IgD-negative memory B cell (primary cell): ENCODE measurements at regions not wholly inside any gene's neighbourhood (a gene's known extent, or its start where the extent isn't known, plus 50 kb on each side); places are given as distances from the start of the nearest gene placed in this dataset.

Experiments used
- H3K27ac Mint-ChIP-seq, 3 donors: one replicate each; pipeline ENCODE4 v1.8.0; 2020 to 2022; ENCODE audit warnings: mild to moderate bottlenecking in 3 of 3, mixed read lengths in 3 of 3, moderate library complexity in 1 of 3
- H3K27me3 Mint-ChIP-seq: one replicate; pipeline ENCODE4 v1.8.0; 2021; ENCODE audit warnings: mixed read lengths
- H3K36me3 Mint-ChIP-seq: one replicate; pipeline ENCODE4 v1.8.0; 2020; ENCODE audit warnings: mild to moderate bottlenecking, mixed read lengths
- H3K4me1 Mint-ChIP-seq, 3 donors: one replicate each; pipeline ENCODE4 v1.8.0; 2020 to 2022; ENCODE audit warnings: mixed read lengths in 3 of 3, mild to moderate bottlenecking in 1 of 3
- H3K4me3 Mint-ChIP-seq, 4 donors: one replicate each; pipeline ENCODE4 v1.8.0; 2020 to 2022; ENCODE audit warnings: mild to moderate bottlenecking in 4 of 4, mixed read lengths in 4 of 4, moderate library complexity in 3 of 4
- H3K9me3 Mint-ChIP-seq, 3 donors: one replicate each; pipeline ENCODE4 v1.8.0; 2020 to 2021; ENCODE audit warnings: mixed read lengths in 3 of 3, mild to moderate bottlenecking in 1 of 3

DNA sequence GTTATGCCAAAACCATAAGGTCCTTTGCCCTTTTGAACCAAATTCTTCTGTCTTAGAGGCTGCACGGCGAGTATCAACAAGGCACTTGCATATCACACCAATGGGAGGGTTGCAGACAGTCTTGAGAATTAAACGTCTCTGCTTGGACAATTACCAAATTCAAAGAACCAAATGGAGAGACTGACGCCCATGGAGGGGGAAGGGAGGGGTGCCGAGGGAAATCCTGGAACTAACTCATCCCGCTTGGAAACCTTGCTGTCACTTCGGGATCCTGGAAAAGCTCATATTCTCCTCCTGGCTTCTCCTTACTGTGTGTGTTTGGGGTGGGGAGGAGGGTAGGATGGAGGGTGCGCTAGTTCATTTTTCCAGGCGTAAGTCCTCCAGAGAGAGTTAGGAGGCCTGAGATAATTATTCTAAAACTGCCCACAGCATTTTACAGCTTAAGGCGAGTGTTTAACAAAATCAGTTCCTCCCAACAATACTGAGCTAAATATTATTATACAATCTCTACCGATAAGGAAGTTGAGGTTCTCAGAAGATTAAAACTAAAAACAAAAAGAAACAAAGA lies 425.1 kb downstream of the TSHZ3 start:
- no peak overlapping the region for H3K27ac Mint-ChIP-seq
- H3K4me1 Mint-ChIP-seq = peaks cover 0 to 2% (median 0%) of the 10 kb centered on the region in 3 donors

DNA sequence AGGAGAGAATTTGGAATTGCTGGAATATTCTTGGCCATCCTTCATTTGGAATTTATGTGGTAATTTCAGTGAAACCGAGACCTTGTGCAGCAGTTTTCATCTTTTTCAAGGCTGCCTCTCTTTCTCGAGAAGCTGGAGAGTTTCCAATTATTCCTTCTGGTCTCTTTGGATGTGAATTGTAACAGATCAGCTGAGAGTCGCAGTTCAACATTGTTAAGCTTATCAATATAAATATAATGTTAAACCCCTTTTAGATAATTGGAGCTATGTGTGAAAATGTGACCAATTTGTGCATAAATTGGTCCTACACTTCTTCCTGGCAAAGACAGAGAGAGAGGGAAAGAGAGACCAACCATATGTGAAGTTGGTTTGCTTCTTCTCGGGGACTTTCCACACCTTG lies 425.6 kb downstream of the TSHZ3 start:
- no peaks in the 10 kb centered on the region for H3K36me3 Mint-ChIP-seq
- no peak overlapping the region for H3K4me3 Mint-ChIP-seq
- peaks cover 0 to 2% (median 0%) of the 10 kb centered on the region in 3 donors for H3K4me1 Mint-ChIP-seq
- no peak overlapping the region for H3K27ac Mint-ChIP-seq
- H3K9me3 Mint-ChIP-seq = peaks cover 3 to 28% (median 6%) of the 10 kb centered on the region in 3 donors
- no peaks in the 10 kb centered on the region for H3K27me3 Mint-ChIP-seq

More for the DNA sequence above, 425.1 kb downstream of the TSHZ3 start:
- Mint-ChIP-seq H3K27me3 (no peaks in the 10 kb centered on the region), H3K36me3 (no peaks in the 10 kb centered on the region), H3K9me3 (peaks cover 4 to 27% (median 6%) of the 10 kb centered on the region in 3 donors), H3K4me3 (no peak overlapping the region)

DNA sequence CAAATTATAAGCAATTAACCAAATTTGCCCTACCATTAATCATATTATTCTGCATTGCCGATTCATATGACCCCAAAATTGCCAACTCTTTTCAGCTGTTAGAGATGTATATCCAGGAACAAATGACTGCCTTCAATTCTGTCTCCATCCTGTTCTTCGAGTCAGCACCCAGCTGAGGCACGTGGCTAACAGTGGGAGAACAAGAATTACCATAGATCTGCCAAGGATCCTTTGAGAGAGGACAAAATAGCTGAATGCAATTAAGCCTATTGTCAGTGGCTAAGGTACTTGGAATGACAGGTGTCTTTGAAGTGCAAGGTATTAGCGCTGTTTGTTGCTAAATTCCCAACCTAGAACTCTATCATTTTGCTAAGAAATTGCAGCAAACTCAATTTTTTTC lies 426.1 kb downstream of the TSHZ3 start:
- H3K36me3 Mint-ChIP-seq = no peaks in the 10 kb centered on the region
- no peak overlapping the region for H3K27ac Mint-ChIP-seq
- H3K4me1 Mint-ChIP-seq = peaks cover 0 to 2% (median 0%) of the 10 kb centered on the region in 3 donors
- H3K4me3 Mint-ChIP-seq = no peak overlapping the region
- H3K27me3 Mint-ChIP-seq = no peaks in the 10 kb centered on the region
- peaks cover 6 to 23% (median 6%) of the 10 kb centered on the region in 3 donors for H3K9me3 Mint-ChIP-seq

DNA sequence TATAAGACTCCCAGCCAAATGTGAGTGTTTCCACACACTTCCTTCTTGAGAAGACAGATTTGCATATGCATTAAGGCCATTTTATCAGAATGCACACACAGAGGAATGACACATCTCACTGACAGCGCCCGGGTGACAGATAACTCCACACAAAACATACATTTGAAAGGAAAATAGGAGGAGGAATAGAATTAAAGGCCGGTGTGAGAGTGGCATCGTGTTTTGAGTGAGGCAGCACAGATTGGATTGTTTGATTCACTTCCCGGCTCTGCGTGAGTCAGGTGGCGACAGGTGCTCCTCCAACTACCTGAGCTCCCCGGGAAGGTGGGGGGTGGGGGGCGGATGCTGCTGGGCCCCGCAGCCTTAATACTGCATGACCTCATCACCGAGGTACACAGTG lies 429.0 kb downstream of the TSHZ3 start:
- peaks cover 0 to 2% (median 0%) of the 10 kb centered on the region in 3 donors for H3K4me1 Mint-ChIP-seq
- no peak overlapping the region for H3K4me3 Mint-ChIP-seq
- no peaks in the 10 kb centered on the region for H3K36me3 Mint-ChIP-seq
- H3K27ac Mint-ChIP-seq = no peak overlapping the region
- no peaks in the 10 kb centered on the region for H3K27me3 Mint-ChIP-seq
- peaks cover 4 to 12% (median 6%) of the 10 kb centered on the region in 3 donors for H3K9me3 Mint-ChIP-seq

DNA sequence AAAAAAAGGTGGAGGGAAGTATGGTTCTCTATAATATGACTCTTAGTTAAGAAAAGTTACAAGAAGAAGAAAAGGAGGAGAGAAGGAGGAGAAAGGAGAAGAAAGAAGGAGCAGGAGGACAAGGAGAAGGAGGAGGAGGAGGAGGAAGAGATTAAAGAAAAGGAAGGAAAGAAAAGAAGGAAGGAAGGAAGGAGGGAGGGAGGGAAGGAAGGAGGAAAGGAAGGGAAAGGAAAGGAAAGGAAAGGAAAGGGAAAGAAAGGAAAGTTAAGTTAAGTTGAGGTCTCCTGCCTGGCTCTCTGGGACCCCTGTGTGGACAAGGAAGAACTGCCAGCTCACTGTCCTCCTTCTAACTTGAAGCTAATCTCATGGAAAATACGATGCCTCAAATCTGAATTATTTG lies 429.5 kb downstream of the TSHZ3 start:
- no peak overlapping the region for H3K4me3 Mint-ChIP-seq
- no peaks in the 10 kb centered on the region for H3K27me3 Mint-ChIP-seq
- H3K4me1 Mint-ChIP-seq = peaks cover 0 to 2% (median 0%) of the 10 kb centered on the region in 3 donors
- peaks cover 4 to 12% (median 6%) of the 10 kb centered on the region in 3 donors for H3K9me3 Mint-ChIP-seq
- no peaks in the 10 kb centered on the region for H3K36me3 Mint-ChIP-seq
- no peak overlapping the region for H3K27ac Mint-ChIP-seq

DNA sequence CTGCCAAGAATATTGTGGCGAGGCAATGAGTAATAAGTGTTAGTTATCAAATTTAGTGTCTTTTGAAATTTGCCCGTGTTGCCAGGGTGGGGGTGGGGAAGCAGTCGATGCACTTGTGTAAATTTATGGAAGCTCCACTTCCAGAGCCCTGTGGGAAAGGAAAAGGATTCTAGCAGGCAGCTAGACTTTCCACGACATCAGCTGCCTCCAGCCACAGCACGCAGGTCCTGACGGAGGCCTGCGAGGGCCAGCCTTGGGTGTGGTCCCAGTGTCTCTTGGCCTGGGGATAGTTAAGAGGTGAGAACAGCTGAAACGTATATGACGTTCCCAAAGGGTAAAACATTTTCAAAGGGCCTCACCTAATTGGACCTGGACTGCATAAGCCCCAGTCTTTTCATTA lies 433.0 kb downstream of the TSHZ3 start:
- no peak overlapping the region for H3K27ac Mint-ChIP-seq
- H3K9me3 Mint-ChIP-seq = peaks cover 0 to 7% (median 6%) of the 10 kb centered on the region in 3 donors
- H3K36me3 Mint-ChIP-seq = no peaks in the 10 kb centered on the region
- no peaks in the 10 kb centered on the region for H3K27me3 Mint-ChIP-seq
- H3K4me1 Mint-ChIP-seq = peaks cover 0 to 2% (median 0%) of the 10 kb centered on the region in 3 donors
- H3K4me3 Mint-ChIP-seq = no peak overlapping the region

DNA sequence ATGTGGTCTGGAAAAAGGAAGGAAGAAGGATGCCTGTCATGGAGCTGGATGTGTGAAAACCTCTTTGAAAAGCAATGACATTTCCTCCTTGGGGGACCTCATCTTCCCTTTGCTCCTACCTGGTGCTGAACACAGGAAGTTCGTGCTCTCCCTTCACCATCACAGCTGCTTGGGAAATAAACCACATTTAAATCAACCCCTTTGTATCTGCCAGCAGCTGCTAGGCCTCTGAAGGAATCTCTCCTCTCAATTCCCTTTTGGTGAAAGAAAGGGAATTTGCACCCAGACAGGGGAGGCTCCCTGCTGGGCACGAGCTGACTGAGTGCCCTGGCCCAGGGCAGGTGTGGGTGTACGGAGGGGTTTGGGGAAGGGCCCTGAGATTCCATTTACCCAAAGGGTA lies 437.7 kb downstream of the TSHZ3 start:
- Mint-ChIP-seq H3K36me3 (no peaks in the 10 kb centered on the region), H3K27me3 (peaks cover 2% of the 10 kb centered on the region), H3K4me1 (no peaks in the 10 kb centered on the region), H3K27ac (no peak overlapping the region), H3K4me3 (no peak overlapping the region), H3K9me3 (no peaks in the 10 kb centered on the region)

DNA sequence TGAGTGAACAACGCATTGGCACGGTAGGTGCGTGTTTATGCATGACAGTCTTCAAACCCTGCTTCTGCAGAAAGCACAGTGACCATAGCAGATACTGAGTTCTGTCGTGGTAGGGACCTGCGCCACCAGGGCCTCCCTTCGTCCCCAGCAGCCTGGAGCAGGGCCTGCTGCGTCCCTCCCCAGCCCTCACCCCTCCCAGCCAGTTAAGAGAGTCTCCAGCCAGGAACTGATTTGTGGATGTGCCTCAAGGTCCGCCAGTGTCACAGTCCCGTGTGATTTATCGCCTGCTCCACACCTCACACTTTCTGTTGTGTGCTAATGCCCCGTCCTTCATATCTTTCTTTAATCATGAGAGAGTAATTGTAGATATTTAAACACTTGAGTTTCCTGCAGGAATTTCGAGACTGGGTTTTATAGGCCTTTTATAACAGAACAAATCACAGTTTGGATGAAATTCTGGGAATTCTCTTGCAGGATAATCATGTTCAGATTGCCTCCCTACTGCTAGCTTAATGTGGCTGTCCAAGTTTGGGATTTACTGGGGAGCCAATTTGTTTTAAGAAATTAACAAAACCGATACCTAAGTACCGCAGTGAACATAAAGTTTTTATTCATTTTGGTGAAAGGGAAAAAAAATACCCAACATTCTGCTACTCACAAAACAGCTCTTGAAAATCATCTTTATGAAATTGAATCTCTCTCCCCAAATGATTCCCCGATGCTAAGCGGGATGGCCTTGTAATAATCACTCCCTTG lies 438.6 kb downstream of the TSHZ3 start:
- no peaks in the 10 kb centered on the region for H3K4me1 Mint-ChIP-seq
- no peaks in the 10 kb centered on the region for H3K9me3 Mint-ChIP-seq
- H3K27ac Mint-ChIP-seq = no peak overlapping the region
- H3K4me3 Mint-ChIP-seq = no peak overlapping the region
- no peaks in the 10 kb centered on the region for H3K36me3 Mint-ChIP-seq
- H3K27me3 Mint-ChIP-seq = peaks cover 2% of the 10 kb centered on the region

DNA sequence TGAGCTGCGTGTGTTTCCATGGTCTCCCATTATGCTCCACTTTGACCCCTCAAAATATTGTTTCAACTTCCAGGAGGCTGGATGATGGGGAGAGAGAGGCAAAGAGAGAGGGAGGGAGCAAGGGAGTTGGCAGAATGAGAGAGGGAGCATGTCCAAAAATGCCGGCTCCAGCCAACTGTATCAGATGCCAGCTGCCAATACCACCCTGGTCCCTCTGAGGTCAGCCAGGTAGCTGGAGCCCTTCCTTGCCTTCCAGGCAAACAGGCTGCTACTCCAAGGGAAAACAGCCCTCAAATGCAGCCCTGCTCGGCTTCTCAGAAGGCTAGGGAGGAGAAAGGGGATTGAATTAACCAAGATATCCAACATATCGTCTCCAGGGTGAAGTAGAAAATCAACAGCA lies 440.0 kb downstream of the TSHZ3 start:
- H3K27ac Mint-ChIP-seq = no peak overlapping the region
- H3K36me3 Mint-ChIP-seq = no peaks in the 10 kb centered on the region
- no peaks in the 10 kb centered on the region for H3K4me1 Mint-ChIP-seq
- H3K9me3 Mint-ChIP-seq = no peaks in the 10 kb centered on the region
- peaks cover 2% of the 10 kb centered on the region for H3K27me3 Mint-ChIP-seq
- no peak overlapping the region for H3K4me3 Mint-ChIP-seq

DNA sequence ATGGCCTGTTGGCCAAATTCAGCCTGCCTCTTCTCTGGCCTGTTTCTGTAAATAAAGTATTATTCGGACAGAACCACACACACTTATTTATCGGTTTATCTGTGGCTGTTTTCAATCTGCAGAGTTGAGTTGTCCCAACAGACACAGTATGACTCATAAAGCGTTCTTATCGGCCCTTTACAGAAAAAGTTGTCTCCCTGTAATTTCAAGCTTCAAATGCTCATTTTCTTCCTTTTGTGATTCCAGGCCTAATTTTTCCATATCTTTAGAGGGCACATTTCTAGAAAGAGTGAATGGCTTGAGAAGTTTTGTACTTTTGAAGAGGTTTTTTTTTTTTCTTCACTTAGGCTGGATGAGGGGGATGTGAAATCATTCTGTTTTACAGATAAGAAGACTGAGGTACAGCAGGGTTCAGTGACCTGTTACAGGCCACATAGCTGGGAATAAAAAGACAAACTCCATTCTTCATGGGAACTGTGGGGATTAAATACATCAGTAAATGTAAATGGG lies 440.9 kb downstream of the TSHZ3 start:
- Mint-ChIP-seq H3K9me3 (peaks cover 0 to 5% (median 0%) of the 10 kb centered on the region in 3 donors), H3K27ac (no peak overlapping the region), H3K4me1 (no peaks in the 10 kb centered on the region), H3K4me3 (no peak overlapping the region), H3K27me3 (peaks cover 2% of the 10 kb centered on the region), H3K36me3 (no peaks in the 10 kb centered on the region)

DNA sequence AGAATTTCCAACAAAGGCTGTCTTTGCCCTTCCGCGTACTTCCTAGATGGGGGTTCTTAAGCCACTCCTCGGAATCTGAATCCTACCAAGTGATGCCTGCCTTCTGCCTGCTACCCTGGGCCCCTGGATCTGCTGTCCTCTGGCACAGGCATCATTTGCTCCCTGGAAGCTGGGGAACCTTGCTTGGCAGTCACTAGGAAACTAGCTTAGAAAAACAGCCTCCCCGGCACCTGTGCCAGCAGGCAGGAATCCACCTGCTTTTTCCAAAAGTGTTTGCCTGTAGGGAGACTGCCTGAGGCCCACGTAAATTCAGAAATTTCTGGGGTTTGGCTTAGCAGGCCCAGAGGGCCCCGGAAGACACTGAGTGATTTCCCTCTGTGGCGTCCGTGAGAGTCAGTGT lies 442.4 kb downstream of the TSHZ3 start:
- no peak overlapping the region for H3K27ac Mint-ChIP-seq
- H3K4me1 Mint-ChIP-seq = no peaks in the 10 kb centered on the region
- H3K36me3 Mint-ChIP-seq = no peaks in the 10 kb centered on the region
- peaks cover 0 to 5% (median 0%) of the 10 kb centered on the region in 3 donors for H3K9me3 Mint-ChIP-seq
- H3K27me3 Mint-ChIP-seq = peaks cover 2% of the 10 kb centered on the region
- no peak overlapping the region for H3K4me3 Mint-ChIP-seq

DNA sequence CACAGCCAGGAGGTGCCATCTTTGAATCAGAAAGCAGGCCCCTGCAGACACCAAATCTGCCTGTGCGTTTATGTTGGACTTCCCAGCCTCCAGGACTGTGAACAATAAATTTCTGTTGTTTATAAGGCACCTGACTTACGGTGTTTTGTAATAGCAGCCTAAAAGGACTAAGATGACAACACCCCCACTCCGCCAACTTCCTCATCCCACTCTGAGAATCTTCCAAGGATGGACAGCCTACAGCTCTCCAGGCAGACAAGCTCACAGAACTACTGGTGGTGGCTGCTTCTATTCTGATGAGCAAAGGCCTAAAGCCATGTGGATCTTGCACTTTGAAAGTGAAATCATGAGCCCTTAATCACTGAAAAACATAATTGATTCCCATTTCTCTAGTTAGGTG lies 449.2 kb downstream of the TSHZ3 start:
- H3K36me3 Mint-ChIP-seq = no peaks in the 10 kb centered on the region

DNA sequence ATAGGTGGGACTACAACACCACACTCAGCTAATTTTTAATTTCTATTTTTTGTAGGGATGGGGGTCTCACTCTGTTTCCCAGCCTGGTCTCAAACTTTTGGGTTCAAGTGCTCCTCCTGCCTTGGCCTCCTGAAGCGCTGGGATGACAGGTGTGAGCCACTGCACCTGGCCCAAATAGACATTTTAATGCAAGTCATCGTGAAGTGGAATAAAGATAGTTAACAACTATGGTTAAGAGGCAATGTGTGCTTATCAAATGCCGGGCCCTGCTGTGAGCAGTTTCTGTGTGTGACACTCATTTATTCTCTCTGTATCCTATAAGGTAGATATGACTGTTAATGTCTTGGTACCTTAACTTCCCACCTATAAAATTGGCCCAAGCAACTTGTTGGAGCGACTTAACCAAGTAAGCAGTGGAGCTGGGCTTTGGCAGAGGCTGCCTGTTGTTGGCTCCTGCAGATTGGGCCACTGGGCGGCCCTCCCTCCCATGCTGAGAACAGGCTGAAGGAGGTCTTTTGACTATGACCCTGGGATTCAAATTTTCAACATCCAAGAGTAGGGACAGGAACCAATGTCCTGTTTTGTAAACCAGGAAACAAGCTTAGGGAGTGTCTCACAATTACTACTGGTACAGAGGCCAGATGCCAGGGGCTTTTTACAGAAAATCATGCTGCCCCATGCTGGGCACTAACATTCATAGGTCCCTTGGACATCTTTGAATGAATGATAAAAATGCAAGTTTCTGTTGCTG lies 450.7 kb downstream of the TSHZ3 start:
- no peaks in the 10 kb centered on the region for H3K27me3 Mint-ChIP-seq
- H3K9me3 Mint-ChIP-seq = peaks cover 0 to 1% (median 1%) of the 10 kb centered on the region in 3 donors
- H3K4me3 Mint-ChIP-seq = no peak overlapping the region

More for the DNA sequence above, 449.2 kb downstream of the TSHZ3 start:
- no peak overlapping the region for H3K4me3 Mint-ChIP-seq
- no peak overlapping the region for H3K27ac Mint-ChIP-seq
- no peaks in the 10 kb centered on the region for H3K4me1 Mint-ChIP-seq
- H3K9me3 Mint-ChIP-seq = peaks cover 0 to 5% (median 1%) of the 10 kb centered on the region in 3 donors
- H3K27me3 Mint-ChIP-seq = no peaks in the 10 kb centered on the region

DNA sequence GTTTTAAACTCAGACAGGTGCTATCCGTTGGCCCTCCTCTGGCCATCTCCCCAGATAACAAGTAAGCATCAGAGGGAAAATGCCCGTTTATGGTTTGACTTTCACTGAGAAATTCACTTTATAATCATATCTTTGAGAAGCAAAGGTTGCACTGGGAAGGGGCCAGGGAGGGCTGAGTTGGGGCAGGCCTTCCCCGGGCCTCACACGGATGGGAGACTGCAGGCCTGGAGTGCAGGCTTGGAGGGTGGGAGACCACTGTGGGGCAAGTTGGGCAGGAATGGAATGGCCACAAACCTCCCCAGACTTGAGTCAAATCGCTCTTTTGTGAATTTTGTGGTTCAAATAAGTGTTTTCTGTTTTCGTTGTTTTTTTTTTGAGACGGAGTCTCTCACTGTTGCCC lies 451.7 kb downstream of the TSHZ3 start:
- Mint-ChIP-seq H3K9me3 (peaks cover 0 to 1% (median 0%) of the 10 kb centered on the region in 3 donors), H3K4me1 (no peaks in the 10 kb centered on the region), H3K27ac (no peak overlapping the region), H3K36me3 (no peaks in the 10 kb centered on the region), H3K27me3 (no peaks in the 10 kb centered on the region), H3K4me3 (no peak overlapping the region)

More for the DNA sequence above, 450.7 kb downstream of the TSHZ3 start:
- Mint-ChIP-seq H3K27ac (no peak overlapping the region), H3K36me3 (no peaks in the 10 kb centered on the region), H3K4me1 (no peaks in the 10 kb centered on the region)

DNA sequence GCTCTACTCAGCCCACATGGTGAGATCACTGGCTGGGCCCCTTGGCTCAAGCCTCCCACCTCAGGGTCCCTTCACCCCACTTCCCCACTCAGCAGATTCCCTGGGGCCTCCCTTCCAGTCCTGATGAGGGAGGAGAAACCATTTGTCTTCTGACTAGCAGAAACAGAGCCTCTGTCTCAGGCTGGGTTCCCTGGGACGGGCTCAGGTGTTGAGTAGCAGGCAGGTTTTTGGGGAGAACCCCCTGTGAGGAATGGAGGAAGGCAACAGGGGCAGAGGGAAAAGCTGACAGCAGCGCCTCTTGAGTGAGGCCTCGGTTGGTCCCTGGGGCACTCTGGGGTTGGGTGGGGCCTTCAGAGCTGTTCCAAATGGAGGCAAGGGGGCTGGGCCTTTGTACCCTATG lies 452.2 kb downstream of the TSHZ3 start:
- no peak overlapping the region for H3K27ac Mint-ChIP-seq
- H3K36me3 Mint-ChIP-seq = no peaks in the 10 kb centered on the region
- no peak overlapping the region for H3K4me3 Mint-ChIP-seq
- no peaks in the 10 kb centered on the region for H3K27me3 Mint-ChIP-seq
- H3K4me1 Mint-ChIP-seq = no peaks in the 10 kb centered on the region
- H3K9me3 Mint-ChIP-seq = peaks cover 0 to 1% (median 0%) of the 10 kb centered on the region in 3 donors
